ENCODE measurements at regions not wholly inside any gene's neighbourhood (a gene's known extent, or its start where the extent isn't known, plus 50 kb on each side); places are given as distances from the start of the nearest gene placed in this dataset.

- no peak for TF ChIP-seq CTCF (IDR thresholded peaks at IDR 0.05)
- H3K9me3 ChIP-seq: no peaks in the 10 kb centered on the region
- intact Hi-C loops (cut with DNase I): no loop called here
- no peaks in the 10 kb centered on the region for H3K27me3 ChIP-seq (ENCODE audit: low read depth)
- ATAC-seq (no peak), DNase-seq (no peak)
- H3K4me3 ChIP-seq: no peak overlapping the region
- peaks cover 5% of the 10 kb centered on the region for H3K4me1 ChIP-seq
- peak overlapping the region; percentile 69 for H3K27ac ChIP-seq
- no peaks in the 10 kb centered on the region for H3K36me3 ChIP-seq
Observed at GRCh38 chr7:25625306-25625992, 397.2 kb upstream of the NPVF start.

GRCh38 chr7:25626451-25627131, 398.3 kb upstream of the NPVF start:
- intact Hi-C loops (cut with DNase I): no loop called here
- ATAC-seq (peak in 1 of 2 donors; percentile 35), DNase-seq (no peak)
- H3K4me1 ChIP-seq: no peaks in the 10 kb centered on the region
- no peaks in the 10 kb centered on the region for H3K36me3 ChIP-seq
- no peak overlapping the region for H3K4me3 ChIP-seq
- no peak overlapping the region for H3K27ac ChIP-seq
- TF ChIP-seq CTCF (IDR thresholded peaks at IDR 0.05): no peak
- H3K27me3 ChIP-seq (ENCODE audit: low read depth): no peaks in the 10 kb centered on the region
- H3K9me3 ChIP-seq: no peaks in the 10 kb centered on the region

GRCh38 chr7:25628446-25628845, 400.2 kb upstream of the NPVF start:
- intact Hi-C loops (cut with DNase I): no loop called here
- ATAC-seq: no peak
- no peak for DNase-seq
- H3K4me1 ChIP-seq: no peaks in the 10 kb centered on the region
- H3K9me3 ChIP-seq: no peaks in the 10 kb centered on the region
- no peak overlapping the region for H3K27ac ChIP-seq
- H3K27me3 ChIP-seq (ENCODE audit: low read depth): no peaks in the 10 kb centered on the region
- TF ChIP-seq CTCF (IDR thresholded peaks at IDR 0.05): no peak
- no peak overlapping the region for H3K4me3 ChIP-seq
- H3K36me3 ChIP-seq: no peaks in the 10 kb centered on the region

GRCh38 chr7:25632616-25633015, 404.3 kb upstream of the NPVF start:
- no peak for ATAC-seq
- Histone ChIP-seq H3K9me3 (no peaks in the 10 kb centered on the region), H3K27ac (no peak overlapping the region), H3K27me3 (ENCODE audit: low read depth) (no peaks in the 10 kb centered on the region), H3K36me3 (no peaks in the 10 kb centered on the region), H3K4me1 (no peaks in the 10 kb centered on the region), H3K4me3 (no peak overlapping the region)
- DNase-seq: no peak
- intact Hi-C loops (cut with DNase I): no loop called here
- TF ChIP-seq CTCF (IDR thresholded peaks at IDR 0.05): no peak

- no peaks in the 10 kb centered on the region for H3K4me1 ChIP-seq
Observed at GRCh38 chr7:25633426-25634036, 405.2 kb upstream of the NPVF start.

More at GRCh38 chr7:25633426-25634036, 405.2 kb upstream of the NPVF start:
- no peak for DNase-seq
- no peak for ATAC-seq
- Histone ChIP-seq H3K36me3 (no peaks in the 10 kb centered on the region), H3K27me3 (ENCODE audit: low read depth) (no peaks in the 10 kb centered on the region), H3K4me3 (no peak overlapping the region), H3K27ac (no peak overlapping the region), H3K9me3 (no peaks in the 10 kb centered on the region)
- TF ChIP-seq CTCF (IDR thresholded peaks at IDR 0.05): no peak
- intact Hi-C loops (cut with DNase I): no loop called here

Data from lower lobe of right lung (tissue), 2 donors.